ENCODE measurements at regions not wholly inside any gene's neighbourhood (a gene's known extent, or its start where the extent isn't known, plus 50 kb on each side); places are given as distances from the start of the nearest gene placed in this dataset.

DNA sequence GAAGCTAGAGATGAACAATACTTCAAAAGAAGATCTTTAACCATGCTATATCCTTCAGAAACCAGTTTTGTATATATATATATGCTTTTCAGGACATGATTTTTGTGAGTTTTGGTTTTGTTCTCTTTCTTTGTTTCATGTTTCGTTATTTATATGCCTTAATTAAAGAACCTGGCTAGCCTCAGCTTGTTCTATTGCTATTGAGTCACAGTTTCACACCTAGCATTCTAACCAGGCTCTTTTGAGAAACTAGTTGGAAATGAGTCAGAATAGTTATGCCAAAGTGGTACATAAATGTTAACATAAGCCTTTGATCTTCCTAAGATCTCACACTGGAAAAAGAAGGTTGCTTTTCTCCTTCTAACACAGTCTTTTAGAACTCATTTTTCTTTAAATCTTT lies 1925.2 kb downstream of the OLFM4 start:
- TF ChIP-seq CTCF (conservative IDR thresholded peaks at IDR 0.05; ENCODE audit: low read depth, low read length) (no peak), EZH2 (IDR thresholded peaks at IDR 0.05; ENCODE audit: borderline replicate concordance, low read depth, low read length, poor library complexity, severe bottlenecking) (no peak)
